HG02943 (cell line): ENCODE measurements at regions not wholly inside any gene's neighbourhood (a gene's known extent, or its start where the extent isn't known, plus 50 kb on each side); places are given as distances from the start of the nearest gene placed in this dataset.

Experiments
- ATAC-seq: cut with Tn5 transposase; IDR thresholded peaks from one replicate; pipeline ENCODE4 v1.9.1; 2021; ENCODE audit warnings: mild to moderate bottlenecking, low read depth, moderate library complexity; ENCODE audit not compliant: unreplicated experiment

DNA sequence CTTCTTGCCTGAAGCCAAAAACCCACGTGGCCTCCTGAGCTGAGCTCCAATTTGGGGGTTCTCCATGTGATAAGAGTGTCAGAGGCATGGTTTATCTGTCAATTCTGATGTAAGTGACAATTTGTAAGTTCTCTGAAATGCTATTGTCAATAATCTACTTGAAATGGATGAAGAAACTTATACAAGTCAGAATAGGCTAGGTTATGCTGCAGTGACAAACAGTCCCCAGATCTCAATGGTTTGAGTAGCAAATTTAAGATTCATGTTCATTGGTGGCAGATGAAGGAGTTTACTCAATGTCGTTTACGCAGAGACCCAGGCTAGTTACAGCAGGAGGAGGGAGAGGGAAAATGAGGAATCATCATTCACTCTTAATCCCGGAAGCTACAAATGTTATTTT, 352.4 kb downstream of the KIF16B start:
- ATAC-seq = no peak

DNA sequence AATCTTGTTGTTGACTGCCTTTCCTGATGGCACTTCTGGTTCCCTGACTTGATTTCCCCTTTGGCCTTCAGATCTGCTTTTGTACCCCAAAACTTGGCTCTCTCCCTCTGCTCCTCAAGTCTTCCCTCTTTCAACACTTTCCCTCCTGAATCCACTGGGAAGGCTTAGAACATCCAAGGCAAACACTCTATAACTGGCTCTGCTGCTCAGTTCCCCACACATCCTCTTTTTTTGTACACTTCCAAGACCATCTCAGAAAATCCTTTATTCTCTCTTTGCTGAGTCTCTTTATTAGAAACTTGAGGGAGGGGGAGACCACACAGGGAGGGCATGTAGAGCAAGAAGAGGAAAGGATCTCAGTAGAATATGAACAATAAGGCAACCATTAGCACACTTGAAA, 354.1 kb downstream of the KIF16B start:
- ATAC-seq = no peak

DNA sequence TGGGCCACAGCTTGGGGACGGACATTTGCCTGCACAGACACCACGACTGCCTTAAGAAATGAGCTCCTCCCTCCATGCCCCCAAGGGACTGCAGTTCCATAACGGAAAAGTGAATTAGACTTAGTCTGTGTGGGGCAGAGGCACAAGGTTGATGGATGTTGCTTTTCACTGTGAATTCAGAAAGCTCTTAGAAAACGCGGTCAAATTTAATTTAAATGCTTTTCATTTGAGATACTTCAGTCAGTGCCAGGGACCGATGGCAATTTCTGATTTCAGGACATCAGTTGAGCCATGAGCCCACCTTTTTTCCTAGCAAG, 356.4 kb downstream of the KIF16B start:
- no peak for ATAC-seq

DNA sequence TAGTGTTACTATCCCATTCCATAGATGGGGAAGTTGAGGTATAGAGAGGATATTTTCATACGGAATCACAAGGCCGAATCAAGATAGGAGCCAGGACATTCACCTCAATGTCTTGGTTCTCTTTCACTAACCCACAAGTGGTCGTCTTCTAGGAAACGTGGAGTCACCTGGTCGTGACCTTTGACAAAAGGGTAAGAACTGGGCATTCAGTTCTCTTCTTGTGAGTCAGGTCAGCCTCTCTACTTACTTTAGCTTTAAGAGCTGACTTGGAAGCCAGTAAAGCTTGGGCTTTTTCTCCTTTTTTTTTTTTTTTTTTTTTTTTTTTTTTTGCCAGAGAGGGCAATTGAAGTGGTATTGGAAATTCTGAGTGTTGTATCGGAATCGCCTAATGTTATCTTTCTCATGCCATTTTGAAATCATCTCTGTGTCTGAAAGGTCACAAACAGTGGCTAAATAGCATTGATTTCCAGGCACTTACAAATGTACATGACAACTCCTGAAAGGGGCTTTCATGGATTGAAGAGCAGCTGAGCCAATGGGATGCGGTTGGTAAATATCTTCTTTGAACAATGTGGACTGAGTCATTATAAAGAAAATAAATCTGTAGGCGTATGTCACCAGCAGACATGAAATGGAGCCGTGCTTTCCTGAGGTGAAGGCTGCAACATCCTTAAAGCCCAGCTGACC, 356.9 kb downstream of the KIF16B start:
- no peak for ATAC-seq

DNA sequence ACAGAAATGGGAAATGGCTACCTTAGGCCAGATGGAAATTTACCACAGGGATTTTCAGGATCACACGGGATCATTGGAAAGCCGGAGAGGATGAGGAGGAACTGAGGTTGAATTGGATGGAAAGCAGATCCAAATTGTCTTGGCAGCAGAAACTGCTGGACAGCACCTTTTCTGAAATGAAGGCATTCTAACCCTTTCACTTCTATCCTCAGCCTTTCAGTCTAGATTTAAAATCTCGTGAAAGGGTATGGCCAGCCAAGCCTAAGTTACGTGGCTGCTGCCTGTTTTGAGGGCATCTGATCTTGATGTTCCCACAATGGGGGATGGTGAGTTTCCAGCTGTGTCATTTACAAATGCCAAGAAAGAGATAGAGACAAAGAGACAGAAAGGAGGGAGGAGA, 358.2 kb downstream of the KIF16B start:
- no peak for ATAC-seq

DNA sequence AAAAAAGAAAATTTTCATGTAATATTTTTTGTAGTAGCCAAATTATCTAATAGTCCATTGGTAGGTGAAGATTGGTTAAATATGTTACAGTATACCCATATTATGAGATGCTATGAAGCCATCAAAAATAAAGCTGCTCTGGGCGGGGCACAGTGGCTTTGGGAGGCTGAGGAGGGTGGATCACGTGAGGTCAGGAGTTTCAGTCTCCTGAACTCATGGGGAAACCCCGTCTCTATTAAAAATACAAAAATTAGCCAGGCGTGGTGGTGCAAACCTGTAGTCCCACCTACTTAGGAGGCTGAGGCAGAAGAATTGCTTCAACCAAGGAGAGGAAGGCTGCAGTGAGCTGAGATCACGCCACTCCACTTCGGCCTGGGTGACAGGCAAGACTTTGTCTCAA, 360.5 kb downstream of the KIF16B start:
- ATAC-seq = no peak

DNA sequence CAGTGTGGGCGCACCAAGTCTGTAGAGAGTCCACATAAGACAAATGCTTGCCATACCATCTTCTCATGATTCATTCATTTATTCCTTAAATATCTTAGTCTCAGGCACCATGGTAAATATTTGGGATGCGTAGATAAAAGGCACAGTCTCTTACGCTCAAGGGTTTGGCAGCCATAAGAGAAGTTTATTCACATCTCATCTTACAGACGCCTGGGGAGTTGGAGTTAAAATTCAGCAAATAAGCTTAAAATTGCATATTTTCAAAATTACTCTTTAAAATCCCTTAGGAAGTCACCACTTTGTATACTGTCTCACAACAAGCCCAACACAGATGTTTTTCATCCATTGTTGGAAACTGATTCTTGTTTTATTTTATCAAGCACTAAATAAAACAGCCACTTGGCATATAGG, 363.3 kb downstream of the KIF16B start:
- ATAC-seq = no peak

DNA sequence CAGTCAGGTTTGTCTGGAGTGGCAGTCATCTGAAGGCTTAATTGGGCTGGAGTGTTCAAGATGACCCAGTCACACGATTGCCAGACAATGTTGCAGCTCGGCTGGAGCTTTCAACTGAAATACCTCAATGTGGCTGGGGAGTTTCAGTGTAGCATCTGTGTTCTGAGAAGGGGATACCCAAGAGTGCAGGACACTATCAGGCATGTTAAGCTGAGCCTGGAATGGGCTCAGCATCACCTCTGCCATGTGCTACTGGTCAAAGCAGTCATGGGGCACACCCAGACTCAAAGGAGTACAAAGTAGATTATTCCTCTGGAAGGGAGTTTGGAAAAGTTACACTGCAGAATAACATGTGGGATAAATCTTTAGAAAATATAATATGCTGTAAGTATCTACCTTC, 363.9 kb downstream of the KIF16B start:
- ATAC-seq = no peak

DNA sequence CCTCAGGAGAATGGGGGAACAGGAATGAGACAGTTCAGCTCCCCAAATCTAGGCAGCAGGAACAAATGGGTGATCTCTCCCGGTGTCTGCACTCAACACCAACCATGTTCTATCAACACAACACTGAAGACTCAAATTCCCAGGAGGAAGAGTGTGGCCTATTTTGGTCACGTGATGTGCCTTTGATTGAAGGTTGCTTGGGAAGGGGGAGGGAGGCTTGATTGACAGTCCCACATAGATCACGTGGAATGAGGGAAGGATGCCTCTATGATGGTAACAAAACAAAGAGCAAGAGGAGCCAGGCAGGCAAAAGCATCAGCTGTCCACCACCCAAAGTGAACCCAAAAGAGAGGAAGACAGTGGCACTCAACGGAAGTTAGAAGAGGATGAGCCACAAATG, 364.8 kb downstream of the KIF16B start:
- no peak for ATAC-seq

DNA sequence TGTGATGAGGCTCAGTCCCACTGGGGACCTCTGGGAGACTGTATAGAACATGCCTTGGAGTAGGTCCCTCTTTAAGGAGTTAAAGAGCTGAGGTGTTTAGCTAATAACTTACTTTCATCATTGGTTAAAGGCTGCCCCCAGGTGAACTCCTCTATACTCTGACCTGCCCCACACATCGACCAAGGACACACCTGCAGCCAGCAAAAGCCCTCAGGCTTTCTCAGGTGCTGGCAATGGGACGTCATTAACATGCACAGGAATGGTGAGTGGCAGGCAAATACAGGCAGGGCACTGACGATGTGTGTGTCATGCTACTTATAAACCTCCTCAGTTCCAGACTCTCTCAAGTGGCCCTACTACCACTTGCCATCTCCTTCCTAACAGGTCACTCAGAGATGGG, 366.4 kb downstream of the KIF16B start:
- no peak for ATAC-seq

DNA sequence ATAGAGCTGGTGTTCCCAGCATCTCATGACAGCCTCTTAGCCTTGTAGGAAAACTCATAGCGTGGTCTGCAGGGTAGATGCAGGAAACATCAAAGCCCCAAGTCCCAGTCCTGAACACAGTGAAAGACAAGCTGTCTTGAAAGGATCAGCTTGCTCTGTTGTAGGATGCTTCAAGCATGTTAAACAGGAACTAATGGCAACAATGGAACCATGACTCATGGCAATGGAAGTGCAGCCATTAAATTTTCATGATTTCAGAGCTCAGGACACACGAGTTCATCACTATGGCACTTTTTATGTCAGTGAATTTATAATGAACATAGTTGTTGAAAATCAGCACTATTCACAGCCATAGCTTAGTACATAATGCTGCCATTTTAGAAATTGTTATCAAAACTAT, 367.7 kb downstream of the KIF16B start:
- no peak for ATAC-seq

DNA sequence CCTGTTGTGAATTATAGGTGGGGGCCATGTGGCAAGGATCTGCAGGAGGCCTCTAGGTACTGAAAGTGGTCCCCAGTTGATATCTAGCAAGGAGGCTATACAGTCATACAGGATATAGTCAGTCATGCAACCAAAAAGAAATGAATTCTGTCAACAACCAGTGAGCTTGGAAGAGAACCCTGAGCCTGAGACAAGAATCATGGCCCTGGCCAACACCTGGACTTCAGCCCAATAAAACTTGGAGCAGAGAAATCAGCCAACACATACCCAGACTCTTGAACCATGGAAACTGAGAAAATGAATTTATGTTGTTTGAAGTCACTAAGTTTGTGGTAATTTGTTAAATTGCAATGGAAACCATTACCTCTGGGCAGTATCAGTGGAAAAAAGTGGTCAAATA, 370.2 kb downstream of the KIF16B start:
- ATAC-seq = no peak

DNA sequence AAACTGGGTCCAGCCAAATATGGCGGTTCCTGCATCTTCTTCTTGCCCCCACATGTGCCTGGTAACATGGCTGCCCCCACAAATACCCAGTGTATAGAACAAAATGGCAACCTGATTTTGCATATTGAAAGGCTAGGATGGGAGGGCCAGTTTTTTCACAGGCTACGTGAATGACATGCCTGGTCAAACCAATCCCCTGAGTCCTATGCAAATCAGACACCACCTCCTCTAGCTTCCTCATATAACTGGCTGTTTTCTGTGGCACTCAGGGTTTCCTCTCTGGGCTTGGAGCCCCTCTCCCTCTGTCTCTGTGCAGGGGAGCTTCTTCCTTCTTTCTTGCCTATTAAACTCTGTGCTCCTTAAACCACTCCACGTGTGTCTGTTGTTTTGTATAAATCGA, 372.1 kb downstream of the KIF16B start:
- ATAC-seq = no peak

DNA sequence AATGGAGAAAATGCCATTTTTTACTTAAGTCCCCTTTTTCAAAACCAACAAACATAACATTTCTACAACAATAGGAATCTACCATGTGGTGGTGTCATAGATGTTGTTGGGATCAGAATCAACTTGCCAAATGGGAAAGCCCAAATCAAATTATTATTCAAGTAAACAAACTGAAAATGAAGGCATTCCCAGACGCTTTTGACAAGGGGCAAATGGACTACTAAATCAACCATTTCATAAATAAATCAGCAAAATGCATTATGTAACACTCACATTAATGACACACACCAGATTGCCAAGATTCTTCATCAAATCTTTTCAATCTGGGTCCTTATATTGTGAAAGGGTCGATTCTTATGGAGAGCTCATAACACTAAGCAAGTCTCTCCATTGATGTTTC, 375.6 kb downstream of the KIF16B start:
- ATAC-seq = no peak

DNA sequence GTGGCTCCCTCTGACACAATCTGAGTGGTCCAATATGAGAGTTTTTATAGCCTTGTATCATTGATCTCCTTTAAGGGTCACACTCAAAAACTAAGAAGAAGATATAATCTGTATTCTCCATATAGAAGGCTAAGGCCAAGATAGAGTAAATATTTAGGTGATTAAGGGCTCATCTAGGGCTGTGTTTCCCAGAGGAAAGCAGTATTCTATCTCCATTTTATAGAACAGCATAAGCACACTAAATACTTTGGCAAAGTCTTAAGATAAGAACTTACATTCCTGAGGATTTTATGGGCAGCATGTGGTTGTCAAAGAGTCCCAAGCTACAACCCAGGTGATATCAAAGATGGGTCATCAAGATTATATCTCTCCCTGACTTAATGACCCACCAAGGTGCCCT, 377.6 kb downstream of the KIF16B start:
- no peak for ATAC-seq

DNA sequence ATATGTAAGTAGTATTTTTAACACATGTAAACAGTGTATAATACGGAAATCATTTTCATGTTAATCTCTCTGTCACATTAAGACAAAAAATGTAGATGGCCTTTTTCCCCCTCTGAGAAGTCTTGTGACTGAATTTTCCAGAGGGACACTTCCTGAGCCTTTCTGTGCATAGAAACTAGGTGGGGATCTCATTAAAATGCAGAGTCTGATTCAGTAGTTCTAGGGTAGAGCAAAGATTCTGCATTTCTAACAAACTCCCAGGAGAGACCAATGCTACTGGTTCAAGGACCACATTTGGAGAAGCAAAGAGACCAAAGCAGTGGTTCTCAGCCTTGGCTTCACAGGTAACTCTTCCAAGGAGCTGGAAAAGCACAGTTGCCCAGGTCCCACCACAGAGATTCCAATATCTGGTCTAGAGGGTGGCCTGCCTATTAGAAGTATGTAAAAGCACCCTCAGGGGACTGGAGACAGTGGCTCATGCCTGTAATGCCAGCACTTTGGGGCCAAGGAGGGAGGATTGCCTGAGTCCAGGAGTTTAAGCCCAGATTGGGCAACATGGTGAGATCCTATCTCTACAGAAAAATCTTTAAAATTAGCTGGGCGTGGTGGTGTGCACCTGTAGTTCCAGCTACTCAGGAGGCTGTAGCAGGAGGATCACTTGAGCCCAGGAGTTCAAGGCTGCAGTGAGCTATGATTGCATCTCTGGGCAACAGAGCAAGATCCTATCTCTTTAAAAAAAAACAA, 378.5 kb downstream of the KIF16B start:
- no peak for ATAC-seq

DNA sequence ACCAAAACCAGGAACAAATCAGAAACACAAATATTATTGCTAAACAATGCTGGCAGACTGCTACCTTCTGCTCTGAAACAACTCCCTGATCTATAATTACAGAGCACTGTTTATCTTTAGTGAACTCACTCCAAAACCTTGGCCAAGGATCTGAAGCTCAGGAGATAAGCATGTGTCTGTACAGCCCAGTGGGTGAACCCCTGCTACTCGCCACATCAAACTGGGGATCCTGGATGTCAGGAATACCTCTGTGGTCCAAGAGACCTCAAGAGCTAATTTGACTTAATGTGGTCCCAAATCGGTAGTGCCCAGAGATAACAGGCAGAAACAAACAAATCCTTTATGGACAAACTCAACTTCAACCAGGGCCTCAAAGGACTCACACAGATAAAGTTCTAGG, 381.8 kb downstream of the KIF16B start:
- no peak for ATAC-seq

DNA sequence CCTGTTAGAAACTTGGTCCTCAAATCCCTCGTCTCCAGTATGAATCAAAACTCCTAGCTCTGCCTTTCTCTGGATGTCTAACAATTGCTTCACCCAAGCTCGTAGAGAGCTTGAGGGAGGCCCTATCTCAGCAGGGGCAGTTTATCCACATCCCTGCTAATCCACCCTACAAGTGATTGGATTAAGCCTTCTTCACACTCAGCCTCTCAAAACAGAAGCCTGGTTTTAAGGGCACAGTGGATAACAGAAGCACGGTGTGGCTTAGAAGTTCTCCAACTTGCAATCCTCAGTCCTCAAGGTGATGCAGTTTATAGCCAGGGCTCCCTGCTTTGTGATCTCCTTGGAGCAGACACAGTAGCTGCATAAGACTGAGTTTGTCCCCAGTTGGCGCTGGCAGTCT, 383.9 kb downstream of the KIF16B start:
- ATAC-seq = no peak

DNA sequence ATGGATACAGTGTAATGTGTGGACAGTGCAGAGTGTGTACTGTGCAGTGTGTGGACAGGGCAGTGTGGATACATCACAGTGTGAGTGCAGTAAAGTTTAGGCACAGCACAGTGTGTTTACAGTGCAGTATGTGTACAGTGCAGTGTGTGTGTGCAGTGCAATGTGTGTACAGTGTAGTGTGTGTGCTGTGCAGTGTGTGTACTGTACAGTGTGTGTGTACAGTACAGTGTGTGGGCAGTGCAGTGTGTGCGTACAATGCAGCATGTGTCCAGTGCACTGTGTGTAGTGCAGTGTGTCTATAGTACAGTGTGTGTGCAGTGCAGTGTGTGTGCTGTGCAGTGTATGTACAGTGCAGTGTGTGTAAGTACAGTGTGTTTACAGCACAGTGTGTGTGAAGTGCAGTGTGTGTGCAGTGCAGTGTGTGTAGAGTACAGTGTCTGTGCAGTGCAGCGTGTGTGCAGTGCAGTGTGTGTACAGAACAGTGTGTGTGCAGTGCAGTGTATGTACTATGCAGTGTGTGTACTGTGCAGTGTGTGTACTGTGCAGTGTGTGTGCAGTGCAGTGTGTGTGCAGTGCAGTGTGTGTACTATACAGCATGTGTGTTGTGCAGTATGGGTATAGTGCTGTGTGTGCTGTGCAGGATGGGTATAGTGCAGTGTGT, 385.2 kb downstream of the KIF16B start:
- no peak for ATAC-seq

DNA sequence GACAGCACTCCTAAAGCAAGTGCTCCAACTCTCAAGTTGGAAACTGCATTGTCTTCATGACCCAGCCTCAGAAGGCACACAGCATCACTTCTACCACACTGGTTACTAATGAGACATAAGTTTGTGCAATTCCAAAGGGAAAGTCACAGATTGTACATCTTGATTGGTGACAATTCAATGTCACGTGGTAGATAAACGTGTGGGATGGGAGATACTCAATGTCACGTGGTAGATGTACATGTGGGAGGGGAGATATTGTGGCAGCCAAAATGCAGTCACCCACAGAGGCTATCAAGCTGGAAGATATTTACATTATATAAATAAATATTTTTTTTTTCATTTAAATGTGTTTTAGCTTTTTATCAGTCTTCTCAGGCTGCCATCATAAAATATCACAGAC, 393.3 kb downstream of the KIF16B start:
- ATAC-seq = no peak

DNA sequence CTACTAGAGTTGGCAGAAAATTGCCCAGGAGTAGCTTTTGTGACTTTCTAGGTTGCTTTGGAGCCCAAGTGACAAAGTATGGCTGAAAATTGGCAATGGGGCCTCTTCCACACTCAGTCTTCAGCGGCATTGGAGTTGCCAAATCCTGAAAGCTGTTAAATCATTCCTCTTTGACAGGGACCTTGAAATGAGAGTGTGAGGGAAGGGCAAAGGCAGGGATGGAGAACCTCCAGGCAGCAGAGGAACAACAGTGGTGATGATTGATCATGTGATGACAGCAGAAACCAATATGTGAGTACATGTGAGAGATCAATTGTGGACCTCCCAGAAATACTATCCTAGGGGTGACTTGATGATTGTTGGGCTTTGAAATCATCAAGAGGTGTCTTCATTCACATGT, 393.9 kb downstream of the KIF16B start:
- no peak for ATAC-seq

DNA sequence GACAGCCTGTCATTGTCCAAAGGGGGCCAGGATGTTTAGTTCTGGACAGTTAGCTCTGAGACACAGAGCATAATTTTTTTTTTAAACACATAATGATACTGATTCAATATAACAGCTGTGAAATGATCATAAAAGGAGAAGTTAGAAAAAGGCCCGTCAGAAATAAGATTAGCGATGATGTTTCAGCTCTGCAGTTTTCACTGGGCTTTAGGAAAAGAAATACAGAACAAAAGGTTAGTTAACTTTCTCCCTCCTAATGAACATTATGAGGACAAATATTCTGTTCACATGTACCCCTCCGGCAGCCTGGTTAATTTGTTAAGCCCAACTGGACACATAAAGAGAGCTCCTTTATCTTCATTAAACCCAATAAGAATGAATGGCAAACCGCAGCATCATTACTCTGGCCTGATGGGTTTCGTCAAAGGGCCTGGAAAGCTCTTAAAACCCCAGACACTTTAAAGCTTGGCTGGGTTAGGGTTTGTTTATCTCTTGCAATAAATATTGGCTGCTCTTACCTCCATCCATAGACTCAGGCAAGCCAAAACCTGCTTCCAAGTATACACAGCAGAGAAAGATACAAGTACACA, 394.6 kb downstream of the KIF16B start:
- ATAC-seq = no peak
